WTC11 (cell line): ENCODE measurements at regions not wholly inside any gene's neighbourhood (a gene's known extent, or its start where the extent isn't known, plus 50 kb on each side); places are given as distances from the start of the nearest gene placed in this dataset.

Experiments
- ATAC-seq: fragments of 200-7000 bp; cut with Tn5 transposase; 2 replicates; pipeline ENCODE4 v1.10.0; 2021; ENCODE audit warnings: mild to moderate bottlenecking, moderate library complexity
- CTCF ChIA-PET: fragments of 300-600 bp; sonication (Branson Sonifier 250); formaldehyde crosslinking; loops from one replicate; lab custom pipeline; 2021; ENCODE audit warnings: antibody characterized with exemption; lab: Charles Lee
- POLR2A ChIA-PET: fragments of 350-600 bp; sonication (Branson Sonifier 250); formaldehyde crosslinking; loops from one replicate; lab custom pipeline; 2021; ENCODE audit warnings: antibody characterized with exemption; lab: Charles Lee
- DNase-seq: peaks from one replicate; pipeline ENCODE4 v3.0.0; 2021; ENCODE audit warnings: low spot score
- H3K27ac Mint-ChIP-seq: 2 replicates; pipeline ENCODE4 v1.8.0; 2021; ENCODE audit warnings: mixed read lengths
- H3K27me3 Mint-ChIP-seq: 2 replicates; pipeline ENCODE4 v1.8.0; 2021; ENCODE audit warnings: low read depth, mild to moderate bottlenecking, moderate library complexity, mixed read lengths
- H3K36me3 Mint-ChIP-seq: 2 replicates; pipeline ENCODE4 v1.8.0; 2021; ENCODE audit warnings: mixed read lengths
- H3K4me1 Mint-ChIP-seq: 2 replicates; pipeline ENCODE4 v1.8.0; 2022; ENCODE audit warnings: mixed read lengths
- H3K4me3 Mint-ChIP-seq: 2 replicates; pipeline ENCODE4 v1.8.0; 2021; ENCODE audit warnings: mild to moderate bottlenecking, moderate library complexity, mixed read lengths
- H3K9me3 Mint-ChIP-seq: 2 replicates; pipeline ENCODE4 v1.8.0; 2021; ENCODE audit warnings: mixed read lengths
- ELF4 ChIP-seq: sonication (generic); formaldehyde crosslinking; IDR thresholded peaks from 2 replicates; pipeline ENCODE4 v1.8.1; 2022; ENCODE audit warnings: low read depth, mild to moderate bottlenecking, moderate library complexity, missing genetic modification reagents
- EMX1 ChIP-seq: fragments of 250-450 bp; sonication (Bioruptor Pico); IDR thresholded peaks from 2 replicates; pipeline ENCODE4 v1.8.0; 2021; ENCODE audit warnings: mild to moderate bottlenecking
- ESRRA ChIP-seq: sonication (generic); formaldehyde crosslinking; IDR thresholded peaks from 2 replicates; pipeline ENCODE4 v1.8.1; 2022; ENCODE audit warnings: mild to moderate bottlenecking, missing genetic modification reagents, borderline replicate concordance
- FOXK1 ChIP-seq: sonication (generic); formaldehyde crosslinking; IDR thresholded peaks from 2 replicates; pipeline ENCODE4 v1.8.0; 2022; ENCODE audit warnings: mild to moderate bottlenecking, moderate library complexity, missing genetic modification reagents
- JAZF1 ChIP-seq: fragments of 250-450 bp; sonication (Bioruptor Pico); IDR thresholded peaks from 2 replicates; pipeline ENCODE4 v1.9.0; 2021; ENCODE audit warnings: moderate library complexity, mild to moderate bottlenecking, inconsistent platforms
- KAT7 ChIP-seq: sonication (generic); formaldehyde crosslinking; IDR thresholded peaks from 2 replicates; pipeline ENCODE4 v1.8.1; 2023; ENCODE audit warnings: missing genetic modification reagents, mild to moderate bottlenecking, borderline replicate concordance
- NFATC4 ChIP-seq: fragments of 250-450 bp; sonication (Bioruptor Pico); IDR thresholded peaks from 2 replicates; pipeline ENCODE4 v1.9.0; 2021; ENCODE audit warnings: mild to moderate bottlenecking
- OVOL2 ChIP-seq: fragments of 250-450 bp; sonication (Bioruptor Pico); IDR thresholded peaks from 2 replicates; pipeline ENCODE4 v1.9.0; 2021; ENCODE audit warnings: mild to moderate bottlenecking, borderline replicate concordance
- RELA ChIP-seq: sonication (generic); formaldehyde crosslinking; IDR thresholded peaks from 2 replicates; pipeline ENCODE4 v1.8.1; 2022; ENCODE audit warnings: missing genetic modification reagents, mild to moderate bottlenecking, borderline replicate concordance
- SMAD3 ChIP-seq: sonication (generic); formaldehyde crosslinking; IDR thresholded peaks from 2 replicates; pipeline ENCODE4 v1.8.0; 2022; ENCODE audit warnings: missing genetic modification reagents, mild to moderate bottlenecking, borderline replicate concordance
- SP1 ChIP-seq: sonication (generic); formaldehyde crosslinking; conservative IDR thresholded peaks from 2 replicates; pipeline ENCODE4 v1.8.1; 2022; ENCODE audit warnings: missing genetic modification reagents
- ZNF121 ChIP-seq: sonication (generic); formaldehyde crosslinking; IDR thresholded peaks from 2 replicates; pipeline ENCODE4 v1.8.0; 2023; ENCODE audit warnings: missing genetic modification reagents
- ZNF232 ChIP-seq: sonication (generic); formaldehyde crosslinking; IDR thresholded peaks from 2 replicates; pipeline ENCODE4 v1.8.0; 2022; ENCODE audit warnings: mild to moderate bottlenecking, missing genetic modification reagents
- ZNF396 ChIP-seq: fragments of 250-450 bp; sonication (Bioruptor Pico); IDR thresholded peaks from 2 replicates; pipeline ENCODE4 v1.8.0; 2021; ENCODE audit warnings: mild to moderate bottlenecking, moderate library complexity, borderline replicate concordance
- ZNF416 ChIP-seq: fragments of 250-450 bp; sonication (Bioruptor Pico); IDR thresholded peaks from 2 replicates; pipeline ENCODE4 v1.9.0; 2021; ENCODE audit warnings: mild to moderate bottlenecking, inconsistent platforms
- ZNF671 ChIP-seq: fragments of 250-450 bp; sonication (Bioruptor Pico); IDR thresholded peaks from 2 replicates; pipeline ENCODE4 v1.8.0; 2021; ENCODE audit warnings: mild to moderate bottlenecking
- TF ChIP-seq, protein P1 (sequence below): sonication (generic); formaldehyde crosslinking; IDR thresholded peaks from 2 replicates; pipeline ENCODE4 v1.8.0; 2023; ENCODE audit warnings: mild to moderate bottlenecking, missing genetic modification reagents
- TF ChIP-seq, protein P2 (sequence below): fragments of 200-600 bp; IDR thresholded peaks from 2 replicates; pipeline ENCODE4 v1.8.0; 2022; ENCODE audit warnings: antibody characterized with exemption
- TF ChIP-seq, protein P3 (sequence below): sonication (generic); formaldehyde crosslinking; IDR thresholded peaks from 2 replicates; pipeline ENCODE4 v1.8.1; 2023; ENCODE audit warnings: mild to moderate bottlenecking, missing genetic modification reagents, moderate library complexity
- TF ChIP-seq, protein P4 (sequence below): sonication (generic); formaldehyde crosslinking; IDR thresholded peaks from 2 replicates; pipeline ENCODE4 v1.8.1; 2022; ENCODE audit warnings: mild to moderate bottlenecking, moderate library complexity, missing genetic modification reagents
- TF ChIP-seq, protein P5 (sequence below): sonication (generic); formaldehyde crosslinking; IDR thresholded peaks from 2 replicates; pipeline ENCODE4 v1.8.1; 2023; ENCODE audit warnings: mild to moderate bottlenecking, missing genetic modification reagents, moderate library complexity
- TF ChIP-seq, protein P6 (sequence below): sonication (generic); formaldehyde crosslinking; conservative IDR thresholded peaks from 2 replicates; pipeline ENCODE4 v1.8.1; 2023; ENCODE audit warnings: mild to moderate bottlenecking, low read depth, missing genetic modification reagents, moderate library complexity
- TF ChIP-seq, protein P7 (sequence below): sonication (generic); formaldehyde crosslinking; IDR thresholded peaks from 2 replicates; pipeline ENCODE4 v1.8.1; 2023; ENCODE audit warnings: mild to moderate bottlenecking, missing genetic modification reagents, borderline replicate concordance

DNA sequence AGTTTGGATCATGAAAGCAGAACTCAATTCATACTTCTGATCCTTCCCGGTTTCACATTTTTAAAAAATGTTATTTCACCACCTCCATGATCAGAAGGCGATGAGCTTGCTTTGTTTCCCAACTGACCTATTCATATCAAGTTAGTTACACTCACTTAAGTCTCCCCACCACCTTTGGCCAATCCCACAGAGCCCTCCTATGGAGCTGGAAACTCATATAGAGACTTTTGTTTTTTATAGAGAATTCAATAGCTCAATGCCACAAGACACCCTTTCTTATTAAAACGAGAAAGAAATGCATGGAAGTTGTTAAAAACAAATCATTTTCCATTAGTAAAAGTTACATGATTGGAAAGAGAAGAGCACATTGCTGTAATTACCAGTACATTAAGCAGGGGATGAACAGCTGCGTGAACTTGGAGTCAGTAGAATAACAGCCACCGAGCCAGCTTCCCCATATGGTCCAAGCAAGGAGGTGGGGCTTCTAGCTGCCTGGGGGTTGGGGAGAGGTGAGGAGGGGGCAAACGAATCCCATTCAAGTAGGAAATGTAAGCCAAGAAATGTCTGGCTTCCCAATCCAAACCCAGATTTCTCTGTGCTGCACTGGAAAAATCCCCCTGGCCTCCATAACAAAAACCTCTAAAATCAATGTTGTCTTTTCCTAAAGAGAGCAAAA lies 614.5 kb downstream of the IRS1 start (continued):
- TF ChIP-seq, protein P1, sequence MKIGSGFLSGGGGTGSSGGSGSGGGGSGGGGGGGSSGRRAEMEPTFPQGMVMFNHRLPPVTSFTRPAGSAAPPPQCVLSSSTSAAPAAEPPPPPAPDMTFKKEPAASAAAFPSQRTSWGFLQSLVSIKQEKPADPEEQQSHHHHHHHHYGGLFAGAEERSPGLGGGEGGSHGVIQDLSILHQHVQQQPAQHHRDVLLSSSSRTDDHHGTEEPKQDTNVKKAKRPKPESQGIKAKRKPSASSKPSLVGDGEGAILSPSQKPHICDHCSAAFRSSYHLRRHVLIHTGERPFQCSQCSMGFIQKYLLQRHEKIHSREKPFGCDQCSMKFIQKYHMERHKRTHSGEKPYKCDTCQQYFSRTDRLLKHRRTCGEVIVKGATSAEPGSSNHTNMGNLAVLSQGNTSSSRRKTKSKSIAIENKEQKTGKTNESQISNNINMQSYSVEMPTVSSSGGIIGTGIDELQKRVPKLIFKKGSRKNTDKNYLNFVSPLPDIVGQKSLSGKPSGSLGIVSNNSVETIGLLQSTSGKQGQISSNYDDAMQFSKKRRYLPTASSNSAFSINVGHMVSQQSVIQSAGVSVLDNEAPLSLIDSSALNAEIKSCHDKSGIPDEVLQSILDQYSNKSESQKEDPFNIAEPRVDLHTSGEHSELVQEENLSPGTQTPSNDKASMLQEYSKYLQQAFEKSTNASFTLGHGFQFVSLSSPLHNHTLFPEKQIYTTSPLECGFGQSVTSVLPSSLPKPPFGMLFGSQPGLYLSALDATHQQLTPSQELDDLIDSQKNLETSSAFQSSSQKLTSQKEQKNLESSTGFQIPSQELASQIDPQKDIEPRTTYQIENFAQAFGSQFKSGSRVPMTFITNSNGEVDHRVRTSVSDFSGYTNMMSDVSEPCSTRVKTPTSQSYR (CRISPR knock-in tag): no peak
- TF ChIP-seq SP1 (CRISPR knock-in tag) (no peak), ZNF232 (no peak), ZNF671 (CRISPR knock-in tag) (no peak), ESRRA (CRISPR knock-in tag) (no peak), ELF4 (CRISPR knock-in tag) (no peak), NFATC4 (CRISPR knock-in tag) (no peak)
- TF ChIP-seq, protein P2, sequence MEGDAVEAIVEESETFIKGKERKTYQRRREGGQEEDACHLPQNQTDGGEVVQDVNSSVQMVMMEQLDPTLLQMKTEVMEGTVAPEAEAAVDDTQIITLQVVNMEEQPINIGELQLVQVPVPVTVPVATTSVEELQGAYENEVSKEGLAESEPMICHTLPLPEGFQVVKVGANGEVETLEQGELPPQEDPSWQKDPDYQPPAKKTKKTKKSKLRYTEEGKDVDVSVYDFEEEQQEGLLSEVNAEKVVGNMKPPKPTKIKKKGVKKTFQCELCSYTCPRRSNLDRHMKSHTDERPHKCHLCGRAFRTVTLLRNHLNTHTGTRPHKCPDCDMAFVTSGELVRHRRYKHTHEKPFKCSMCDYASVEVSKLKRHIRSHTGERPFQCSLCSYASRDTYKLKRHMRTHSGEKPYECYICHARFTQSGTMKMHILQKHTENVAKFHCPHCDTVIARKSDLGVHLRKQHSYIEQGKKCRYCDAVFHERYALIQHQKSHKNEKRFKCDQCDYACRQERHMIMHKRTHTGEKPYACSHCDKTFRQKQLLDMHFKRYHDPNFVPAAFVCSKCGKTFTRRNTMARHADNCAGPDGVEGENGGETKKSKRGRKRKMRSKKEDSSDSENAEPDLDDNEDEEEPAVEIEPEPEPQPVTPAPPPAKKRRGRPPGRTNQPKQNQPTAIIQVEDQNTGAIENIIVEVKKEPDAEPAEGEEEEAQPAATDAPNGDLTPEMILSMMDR: no peak
- TF ChIP-seq, protein P3, sequence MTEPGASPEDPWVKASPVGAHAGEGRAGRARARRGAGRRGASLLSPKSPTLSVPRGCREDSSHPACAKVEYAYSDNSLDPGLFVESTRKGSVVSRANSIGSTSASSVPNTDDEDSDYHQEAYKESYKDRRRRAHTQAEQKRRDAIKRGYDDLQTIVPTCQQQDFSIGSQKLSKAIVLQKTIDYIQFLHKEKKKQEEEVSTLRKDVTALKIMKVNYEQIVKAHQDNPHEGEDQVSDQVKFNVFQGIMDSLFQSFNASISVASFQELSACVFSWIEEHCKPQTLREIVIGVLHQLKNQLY: no peak
- TF ChIP-seq, protein P4, sequence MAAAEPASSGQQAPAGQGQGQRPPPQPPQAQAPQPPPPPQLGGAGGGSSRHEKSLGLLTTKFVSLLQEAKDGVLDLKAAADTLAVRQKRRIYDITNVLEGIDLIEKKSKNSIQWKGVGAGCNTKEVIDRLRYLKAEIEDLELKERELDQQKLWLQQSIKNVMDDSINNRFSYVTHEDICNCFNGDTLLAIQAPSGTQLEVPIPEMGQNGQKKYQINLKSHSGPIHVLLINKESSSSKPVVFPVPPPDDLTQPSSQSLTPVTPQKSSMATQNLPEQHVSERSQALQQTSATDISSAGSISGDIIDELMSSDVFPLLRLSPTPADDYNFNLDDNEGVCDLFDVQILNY: no peak

DNA sequence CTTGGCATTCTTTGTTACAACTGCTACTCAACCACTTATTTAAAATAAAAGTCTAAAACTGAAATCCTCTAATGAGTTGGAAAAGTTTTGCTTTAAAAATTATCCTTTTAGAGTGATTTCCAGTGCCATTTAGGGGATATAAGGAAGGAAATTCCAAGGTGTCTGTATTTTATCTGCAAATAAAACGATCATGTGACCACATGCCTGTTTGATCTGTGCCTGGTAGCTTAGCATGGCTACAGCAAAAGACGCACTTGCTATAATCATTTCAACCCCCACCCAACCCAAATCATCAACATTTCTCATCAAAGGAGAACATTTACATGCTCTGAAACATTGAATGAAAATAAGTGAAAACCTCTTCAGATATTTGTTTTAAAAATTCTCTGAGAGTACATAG lies 615.1 kb downstream of the IRS1 start:
- ATAC-seq (no peak), DNase-seq (no peak)
- ChIA-PET CTCF (interaction anchor here (1.1 kb wide), 1 partner anchor 31 kb away, joined by 3 read pairs; no protein-coding TSS in a partner anchor), POLR2A (no interaction called here)
- H3K27ac Mint-ChIP-seq: no peak overlapping the region
- no peaks in the 10 kb centered on the region for H3K36me3 Mint-ChIP-seq
- no peak overlapping the region for H3K4me3 Mint-ChIP-seq
- no peak for TF ChIP-seq EMX1 (CRISPR knock-in tag)
- TF ChIP-seq, protein P5, sequence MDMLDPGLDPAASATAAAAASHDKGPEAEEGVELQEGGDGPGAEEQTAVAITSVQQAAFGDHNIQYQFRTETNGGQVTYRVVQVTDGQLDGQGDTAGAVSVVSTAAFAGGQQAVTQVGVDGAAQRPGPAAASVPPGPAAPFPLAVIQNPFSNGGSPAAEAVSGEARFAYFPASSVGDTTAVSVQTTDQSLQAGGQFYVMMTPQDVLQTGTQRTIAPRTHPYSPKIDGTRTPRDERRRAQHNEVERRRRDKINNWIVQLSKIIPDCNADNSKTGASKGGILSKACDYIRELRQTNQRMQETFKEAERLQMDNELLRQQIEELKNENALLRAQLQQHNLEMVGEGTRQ (CRISPR knock-in tag): no peak
- no peak for TF ChIP-seq ZNF121 (CRISPR knock-in tag)
- TF ChIP-seq FOXK1: no peak
- no peak for TF ChIP-seq OVOL2 (CRISPR knock-in tag)
- no peak for TF ChIP-seq ZNF416 (CRISPR knock-in tag)
- TF ChIP-seq, protein P6, sequence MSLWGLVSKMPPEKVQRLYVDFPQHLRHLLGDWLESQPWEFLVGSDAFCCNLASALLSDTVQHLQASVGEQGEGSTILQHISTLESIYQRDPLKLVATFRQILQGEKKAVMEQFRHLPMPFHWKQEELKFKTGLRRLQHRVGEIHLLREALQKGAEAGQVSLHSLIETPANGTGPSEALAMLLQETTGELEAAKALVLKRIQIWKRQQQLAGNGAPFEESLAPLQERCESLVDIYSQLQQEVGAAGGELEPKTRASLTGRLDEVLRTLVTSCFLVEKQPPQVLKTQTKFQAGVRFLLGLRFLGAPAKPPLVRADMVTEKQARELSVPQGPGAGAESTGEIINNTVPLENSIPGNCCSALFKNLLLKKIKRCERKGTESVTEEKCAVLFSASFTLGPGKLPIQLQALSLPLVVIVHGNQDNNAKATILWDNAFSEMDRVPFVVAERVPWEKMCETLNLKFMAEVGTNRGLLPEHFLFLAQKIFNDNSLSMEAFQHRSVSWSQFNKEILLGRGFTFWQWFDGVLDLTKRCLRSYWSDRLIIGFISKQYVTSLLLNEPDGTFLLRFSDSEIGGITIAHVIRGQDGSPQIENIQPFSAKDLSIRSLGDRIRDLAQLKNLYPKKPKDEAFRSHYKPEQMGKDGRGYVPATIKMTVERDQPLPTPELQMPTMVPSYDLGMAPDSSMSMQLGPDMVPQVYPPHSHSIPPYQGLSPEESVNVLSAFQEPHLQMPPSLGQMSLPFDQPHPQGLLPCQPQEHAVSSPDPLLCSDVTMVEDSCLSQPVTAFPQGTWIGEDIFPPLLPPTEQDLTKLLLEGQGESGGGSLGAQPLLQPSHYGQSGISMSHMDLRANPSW (CRISPR knock-in tag): no peak
- TF ChIP-seq ZNF396 (CRISPR knock-in tag): no peak
- TF ChIP-seq, protein P7, sequence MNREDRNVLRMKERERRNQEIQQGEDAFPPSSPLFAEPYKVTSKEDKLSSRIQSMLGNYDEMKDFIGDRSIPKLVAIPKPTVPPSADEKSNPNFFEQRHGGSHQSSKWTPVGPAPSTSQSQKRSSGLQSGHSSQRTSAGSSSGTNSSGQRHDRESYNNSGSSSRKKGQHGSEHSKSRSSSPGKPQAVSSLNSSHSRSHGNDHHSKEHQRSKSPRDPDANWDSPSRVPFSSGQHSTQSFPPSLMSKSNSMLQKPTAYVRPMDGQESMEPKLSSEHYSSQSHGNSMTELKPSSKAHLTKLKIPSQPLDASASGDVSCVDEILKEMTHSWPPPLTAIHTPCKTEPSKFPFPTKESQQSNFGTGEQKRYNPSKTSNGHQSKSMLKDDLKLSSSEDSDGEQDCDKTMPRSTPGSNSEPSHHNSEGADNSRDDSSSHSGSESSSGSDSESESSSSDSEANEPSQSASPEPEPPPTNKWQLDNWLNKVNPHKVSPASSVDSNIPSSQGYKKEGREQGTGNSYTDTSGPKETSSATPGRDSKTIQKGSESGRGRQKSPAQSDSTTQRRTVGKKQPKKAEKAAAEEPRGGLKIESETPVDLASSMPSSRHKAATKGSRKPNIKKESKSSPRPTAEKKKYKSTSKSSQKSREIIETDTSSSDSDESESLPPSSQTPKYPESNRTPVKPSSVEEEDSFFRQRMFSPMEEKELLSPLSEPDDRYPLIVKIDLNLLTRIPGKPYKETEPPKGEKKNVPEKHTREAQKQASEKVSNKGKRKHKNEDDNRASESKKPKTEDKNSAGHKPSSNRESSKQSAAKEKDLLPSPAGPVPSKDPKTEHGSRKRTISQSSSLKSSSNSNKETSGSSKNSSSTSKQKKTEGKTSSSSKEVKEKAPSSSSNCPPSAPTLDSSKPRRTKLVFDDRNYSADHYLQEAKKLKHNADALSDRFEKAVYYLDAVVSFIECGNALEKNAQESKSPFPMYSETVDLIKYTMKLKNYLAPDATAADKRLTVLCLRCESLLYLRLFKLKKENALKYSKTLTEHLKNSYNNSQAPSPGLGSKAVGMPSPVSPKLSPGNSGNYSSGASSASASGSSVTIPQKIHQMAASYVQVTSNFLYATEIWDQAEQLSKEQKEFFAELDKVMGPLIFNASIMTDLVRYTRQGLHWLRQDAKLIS: no peak
- TF ChIP-seq SMAD3 (CRISPR knock-in tag): no peak
- no peak for TF ChIP-seq RELA (CRISPR knock-in tag)
- no peak for TF ChIP-seq SP1 (CRISPR knock-in tag)
- TF ChIP-seq JAZF1: no peak
- no peak for TF ChIP-seq KAT7 (CRISPR knock-in tag)
- H3K4me1 Mint-ChIP-seq: peaks cover 15% of the 10 kb centered on the region
- no peaks in the 10 kb centered on the region for H3K9me3 Mint-ChIP-seq
- no peaks in the 10 kb centered on the region for H3K27me3 Mint-ChIP-seq
